T-helper 2 cell treated with Interferon-gamma antibody and Interleukin-4, amounts not matched to agents 5 μg/mL and 100 μg/mL, for 36 hours (primary cell): ENCODE measurements at regions not wholly inside any gene's neighbourhood (a gene's known extent, or its start where the extent isn't known, plus 50 kb on each side); places are given as distances from the start of the nearest gene placed in this dataset.

Source experiments
- DNase-seq: peaks from one replicate; pipeline ENCODE4 v3.0.0; 2021; ENCODE audit warnings: low spot score
- H3K27ac Mint-ChIP-seq: one replicate; pipeline ENCODE4 v1.8.0; 2021; ENCODE audit warnings: mild to moderate bottlenecking, mixed read lengths
- H3K27me3 Mint-ChIP-seq: one replicate; pipeline ENCODE4 v1.8.0; 2021; ENCODE audit warnings: low read depth, mixed read lengths
- H3K36me3 Mint-ChIP-seq: one replicate; pipeline ENCODE4 v1.8.0; 2021; ENCODE audit warnings: low read depth, mixed read lengths
- H3K4me1 Mint-ChIP-seq: one replicate; pipeline ENCODE4 v1.8.0; 2021; ENCODE audit warnings: low read depth, mixed read lengths
- H3K4me3 Mint-ChIP-seq: one replicate; pipeline ENCODE4 v1.8.0; 2022; ENCODE audit warnings: mild to moderate bottlenecking, moderate library complexity, mixed read lengths
- H3K9me3 Mint-ChIP-seq: one replicate; pipeline ENCODE4 v1.8.0; 2021; ENCODE audit warnings: mixed read lengths

GRCh38 chrX:39456894-39457604, 640.7 kb downstream of the BCOR start:
- H3K9me3 Mint-ChIP-seq = no peaks in the 10 kb centered on the region
- DNase-seq = no peak
- no peaks in the 10 kb centered on the region for H3K36me3 Mint-ChIP-seq
- H3K4me1 Mint-ChIP-seq = no peaks in the 10 kb centered on the region
- no peaks in the 10 kb centered on the region for H3K27me3 Mint-ChIP-seq
- no peak overlapping the region for H3K27ac Mint-ChIP-seq
- no peak overlapping the region for H3K4me3 Mint-ChIP-seq

- H3K27me3 Mint-ChIP-seq = no peaks in the 10 kb centered on the region
- H3K4me3 Mint-ChIP-seq = no peak overlapping the region
These were observed 639.0 kb downstream of the BCOR start for GRCh38 chrX:39458779-39459178.

GRCh38 chrX:39459204-39459603, 638.6 kb downstream of the BCOR start:
- Mint-ChIP-seq H3K27ac (no peak overlapping the region), H3K36me3 (no peaks in the 10 kb centered on the region), H3K9me3 (no peaks in the 10 kb centered on the region), H3K4me1 (no peaks in the 10 kb centered on the region), H3K4me3 (no peak overlapping the region), H3K27me3 (no peaks in the 10 kb centered on the region)
- no peak for DNase-seq

More at GRCh38 chrX:39458779-39459178, 639.0 kb downstream of the BCOR start:
- Mint-ChIP-seq H3K36me3 (no peaks in the 10 kb centered on the region), H3K9me3 (no peaks in the 10 kb centered on the region), H3K4me1 (no peaks in the 10 kb centered on the region), H3K27ac (no peak overlapping the region)
- no peak for DNase-seq

GRCh38 chrX:39459952-39460351, 637.8 kb downstream of the BCOR start:
- H3K4me1 Mint-ChIP-seq = no peaks in the 10 kb centered on the region
- H3K9me3 Mint-ChIP-seq = no peaks in the 10 kb centered on the region
- no peak overlapping the region for H3K4me3 Mint-ChIP-seq
- H3K27me3 Mint-ChIP-seq = no peaks in the 10 kb centered on the region
- no peak overlapping the region for H3K27ac Mint-ChIP-seq
- no peaks in the 10 kb centered on the region for H3K36me3 Mint-ChIP-seq
- DNase-seq = no peak

DNA sequence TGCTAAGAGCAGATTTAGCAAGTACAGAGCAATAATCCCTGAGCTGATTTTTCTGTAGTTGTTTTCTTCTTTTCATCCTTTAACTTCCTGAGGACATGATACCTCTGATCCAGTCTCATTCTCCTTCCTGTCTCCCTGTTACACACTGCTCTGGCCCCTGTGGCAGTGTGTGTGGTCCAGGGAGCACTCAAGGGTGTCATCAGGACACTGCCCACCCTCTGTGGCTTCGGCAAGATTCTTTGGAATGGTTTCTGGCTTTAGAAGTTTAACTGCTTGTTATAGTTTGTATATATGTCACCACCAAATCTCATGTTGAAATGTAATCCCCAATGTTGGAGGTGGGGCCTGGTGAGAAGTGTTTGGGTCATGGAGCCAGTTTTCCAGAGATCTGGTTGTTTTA, 637.3 kb downstream of the BCOR start:
- H3K27me3 Mint-ChIP-seq = no peaks in the 10 kb centered on the region
- no peak for DNase-seq
- no peaks in the 10 kb centered on the region for H3K4me1 Mint-ChIP-seq
- H3K4me3 Mint-ChIP-seq = no peak overlapping the region
- H3K9me3 Mint-ChIP-seq = no peaks in the 10 kb centered on the region
- H3K27ac Mint-ChIP-seq = no peak overlapping the region
- no peaks in the 10 kb centered on the region for H3K36me3 Mint-ChIP-seq

DNA sequence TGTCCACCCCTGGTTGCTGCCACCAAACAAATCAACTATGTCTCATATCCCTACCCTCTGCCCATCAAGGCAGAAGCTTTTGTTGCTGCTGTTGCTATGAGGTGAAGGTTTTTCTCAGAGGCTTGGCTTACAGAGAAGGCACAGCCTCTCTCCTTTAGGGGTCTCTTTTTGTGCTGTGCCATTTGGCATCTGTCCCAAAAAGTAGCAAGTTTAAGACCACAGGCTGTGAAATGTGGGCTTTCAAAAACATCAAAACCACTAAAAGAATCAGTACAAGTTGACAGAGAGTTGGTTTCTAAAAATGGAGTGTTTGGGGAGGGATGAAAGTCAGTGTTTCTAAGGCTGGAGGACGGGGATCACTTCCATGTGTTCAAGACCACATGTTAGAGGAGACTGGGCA, 634.9 kb downstream of the BCOR start:
- H3K36me3 Mint-ChIP-seq = no peaks in the 10 kb centered on the region
- no peak overlapping the region for H3K4me3 Mint-ChIP-seq
- no peaks in the 10 kb centered on the region for H3K4me1 Mint-ChIP-seq
- H3K27ac Mint-ChIP-seq = no peak overlapping the region
- DNase-seq = no peak
- H3K9me3 Mint-ChIP-seq = no peaks in the 10 kb centered on the region
- no peaks in the 10 kb centered on the region for H3K27me3 Mint-ChIP-seq

GRCh38 chrX:39464253-39464652, 633.5 kb downstream of the BCOR start:
- Mint-ChIP-seq H3K27me3 (no peaks in the 10 kb centered on the region), H3K4me1 (no peaks in the 10 kb centered on the region), H3K27ac (no peak overlapping the region), H3K36me3 (no peaks in the 10 kb centered on the region), H3K9me3 (no peaks in the 10 kb centered on the region), H3K4me3 (no peak overlapping the region)
- no peak for DNase-seq

DNA sequence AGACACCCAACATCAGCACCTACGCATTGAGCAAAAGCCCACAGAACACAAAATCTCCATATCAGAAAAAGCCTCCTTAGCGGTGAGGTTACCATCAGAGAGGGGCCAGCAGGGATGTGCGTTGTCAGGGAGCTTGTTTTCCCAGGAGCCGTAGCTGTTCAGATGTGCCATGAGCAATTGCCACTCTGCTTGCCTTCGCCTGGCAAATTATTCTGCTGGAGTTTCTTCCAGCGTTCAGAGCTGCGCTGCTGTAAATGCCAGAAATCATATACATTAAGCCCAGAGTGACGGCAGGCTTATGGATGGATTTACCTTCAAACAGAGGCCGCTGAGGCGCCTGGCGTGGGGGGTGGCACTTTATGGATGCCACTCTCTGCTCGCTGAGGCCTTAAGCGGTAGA, 632.3 kb downstream of the BCOR start:
- H3K27ac Mint-ChIP-seq = no peak overlapping the region
- no peaks in the 10 kb centered on the region for H3K9me3 Mint-ChIP-seq
- H3K4me1 Mint-ChIP-seq = no peaks in the 10 kb centered on the region
- H3K4me3 Mint-ChIP-seq = no peak overlapping the region
- H3K27me3 Mint-ChIP-seq = no peaks in the 10 kb centered on the region
- H3K36me3 Mint-ChIP-seq = no peaks in the 10 kb centered on the region
- DNase-seq = no peak

- no peak overlapping the region for H3K27ac Mint-ChIP-seq
- H3K9me3 Mint-ChIP-seq = no peaks in the 10 kb centered on the region
- H3K36me3 Mint-ChIP-seq = no peaks in the 10 kb centered on the region
- H3K27me3 Mint-ChIP-seq = no peaks in the 10 kb centered on the region
- H3K4me1 Mint-ChIP-seq = no peaks in the 10 kb centered on the region
- no peak overlapping the region for H3K4me3 Mint-ChIP-seq
- no peak for DNase-seq
These were observed 631.9 kb downstream of the BCOR start for GRCh38 chrX:39465906-39466305.

DNA sequence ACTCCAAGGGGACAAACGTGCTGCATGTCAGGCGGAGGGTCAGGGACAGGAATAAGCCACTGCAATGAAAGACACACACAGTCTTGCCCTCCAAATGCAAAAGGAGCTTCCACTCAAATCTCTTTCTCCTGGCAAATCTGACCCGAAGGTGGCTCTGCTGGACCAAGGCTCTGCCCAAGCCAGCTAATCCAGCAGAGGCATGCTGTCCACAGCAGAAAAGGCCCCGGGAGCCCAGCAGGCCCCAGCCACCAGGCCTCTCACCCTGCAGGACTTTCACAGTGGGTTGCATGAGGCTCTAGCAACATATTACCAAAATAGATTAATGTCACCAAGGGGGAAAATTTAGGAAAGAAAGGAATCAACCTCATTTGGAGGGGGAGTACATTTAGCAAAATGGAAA, 628.6 kb downstream of the BCOR start:
- Mint-ChIP-seq H3K4me3 (no peak overlapping the region), H3K9me3 (no peaks in the 10 kb centered on the region), H3K4me1 (no peaks in the 10 kb centered on the region), H3K36me3 (no peaks in the 10 kb centered on the region), H3K27me3 (no peaks in the 10 kb centered on the region), H3K27ac (no peak overlapping the region)
- no peak for DNase-seq

- Mint-ChIP-seq H3K27me3 (no peaks in the 10 kb centered on the region), H3K27ac (no peak overlapping the region), H3K9me3 (no peaks in the 10 kb centered on the region), H3K4me3 (no peak overlapping the region), H3K36me3 (no peaks in the 10 kb centered on the region), H3K4me1 (no peaks in the 10 kb centered on the region)
- no peak for DNase-seq
These were observed 627.0 kb downstream of the BCOR start for GRCh38 chrX:39470588-39471407.

GRCh38 chrX:39472161-39472560, 625.6 kb downstream of the BCOR start:
- H3K4me1 Mint-ChIP-seq = no peaks in the 10 kb centered on the region
- no peaks in the 10 kb centered on the region for H3K27me3 Mint-ChIP-seq
- no peaks in the 10 kb centered on the region for H3K36me3 Mint-ChIP-seq
- no peak for DNase-seq
- H3K27ac Mint-ChIP-seq = no peak overlapping the region
- H3K4me3 Mint-ChIP-seq = no peak overlapping the region
- no peaks in the 10 kb centered on the region for H3K9me3 Mint-ChIP-seq

GRCh38 chrX:39473812-39474211, 623.9 kb downstream of the BCOR start:
- no peak for DNase-seq
- Mint-ChIP-seq H3K4me3 (no peak overlapping the region), H3K27me3 (no peaks in the 10 kb centered on the region), H3K4me1 (no peaks in the 10 kb centered on the region), H3K27ac (no peak overlapping the region), H3K36me3 (no peaks in the 10 kb centered on the region), H3K9me3 (no peaks in the 10 kb centered on the region)

- H3K4me3 Mint-ChIP-seq = no peak overlapping the region
- DNase-seq = no peak
- no peaks in the 10 kb centered on the region for H3K4me1 Mint-ChIP-seq
- no peaks in the 10 kb centered on the region for H3K36me3 Mint-ChIP-seq
- no peaks in the 10 kb centered on the region for H3K27me3 Mint-ChIP-seq
- H3K9me3 Mint-ChIP-seq = no peaks in the 10 kb centered on the region
- no peak overlapping the region for H3K27ac Mint-ChIP-seq
These were observed 622.4 kb downstream of the BCOR start for GRCh38 chrX:39475372-39475771.
